ENCODE measurements at regions not wholly inside any gene's neighbourhood (a gene's known extent, or its start where the extent isn't known, plus 50 kb on each side); places are given as distances from the start of the nearest gene placed in this dataset.

GRCh38 chr6:25042036-25042521, 106.3 kb upstream of the RIPOR2 start (continued):
- TF ChIP-seq HDAC2 (IDR thresholded peaks at IDR 0.05; ENCODE audit: borderline replicate concordance in 1 of 2, low read depth in 2 of 2, low read length in 2 of 2) (no peak), JUND (IDR thresholded peaks at IDR 0.05; ENCODE audit: low read length) (no peak)
- TF ChIP-seq, protein P1, sequence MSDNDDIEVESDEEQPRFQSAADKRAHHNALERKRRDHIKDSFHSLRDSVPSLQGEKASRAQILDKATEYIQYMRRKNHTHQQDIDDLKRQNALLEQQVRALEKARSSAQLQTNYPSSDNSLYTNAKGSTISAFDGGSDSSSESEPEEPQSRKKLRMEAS (IDR thresholded peaks at IDR 0.05): no peak

Measured in H1 (cell line).